22Rv1 (cell line): ENCODE measurements at regions not wholly inside any gene's neighbourhood (a gene's known extent, or its start where the extent isn't known, plus 50 kb on each side); places are given as distances from the start of the nearest gene placed in this dataset.

Experiments used
- CTCF ChIP-seq: fragments of 450-650 bp; IDR thresholded peaks from 2 replicates; pipeline ENCODE4 v1.5.1; 2017; ENCODE audit warnings: mild to moderate bottlenecking
- ZFX ChIP-seq: fragments of 450-650 bp; IDR thresholded peaks from 2 replicates; pipeline ENCODE4 v1.6.1; 2017; ENCODE audit warnings: antibody characterized with exemption, borderline replicate concordance

- TF ChIP-seq CTCF (no peak), ZFX (no peak)
These were observed 385.7 kb downstream of the STK39 start for GRCh38 chr2:167861574-167862193.
